SW480 (cell line): ENCODE measurements at regions not wholly inside any gene's neighbourhood (a gene's known extent, or its start where the extent isn't known, plus 50 kb on each side); places are given as distances from the start of the nearest gene placed in this dataset.
A peak's percentile ranks its signal among the peaks of the same experiment; 100 is the strongest.
"Not testable (repeated sequence)": the region's sequence is repeated elsewhere in the genome, so short reads cannot be mapped to it uniquely, and the experiment has no call there.

Source experiments
- DNase-seq: peaks from one replicate; pipeline ENCODE4 v3.0.0-alpha.2; 2016; ENCODE audit warnings: low spot score

- no peak for DNase-seq
These were observed 108.0 kb upstream of the CACHD1 start for GRCh38 chr1:64361974-64362373.

GRCh38 chr1:64363111-64363510, 106.8 kb upstream of the CACHD1 start:
- DNase-seq = no peak

- no peak for DNase-seq
These were observed 106.3 kb upstream of the CACHD1 start for GRCh38 chr1:64363616-64364015.

- no peak for DNase-seq
These were observed 103.1 kb upstream of the CACHD1 start for GRCh38 chr1:64366821-64367220.

GRCh38 chr1:64368344-64368743, 101.6 kb upstream of the CACHD1 start:
- no peak for DNase-seq

GRCh38 chr1:64378826-64379225, 91.1 kb upstream of the CACHD1 start:
- peak; percentile 24 for DNase-seq

- DNase-seq = no peak
These were observed 82.3 kb upstream of the CACHD1 start for GRCh38 chr1:64387389-64388285.

GRCh38 chr1:64388336-64388735, 81.6 kb upstream of the CACHD1 start:
- DNase-seq = no peak

GRCh38 chr1:64392109-64392508, 77.8 kb upstream of the CACHD1 start:
- DNase-seq = no peak

- no peak for DNase-seq
These were observed 76.1 kb upstream of the CACHD1 start for GRCh38 chr1:64393790-64394189.

GRCh38 chr1:64396817-64397216, 73.1 kb upstream of the CACHD1 start:
- DNase-seq = no peak

- no peak for DNase-seq
These were observed 72.4 kb upstream of the CACHD1 start for GRCh38 chr1:64397541-64397940.

GRCh38 chr1:64398936-64399335, 71.0 kb upstream of the CACHD1 start:
- DNase-seq = no peak

GRCh38 chr1:64401285-64401684, 68.6 kb upstream of the CACHD1 start:
- DNase-seq = no peak

- no peak for DNase-seq
These were observed 66.6 kb upstream of the CACHD1 start for GRCh38 chr1:64403331-64403730.

- DNase-seq = no peak
These were observed 65.7 kb upstream of the CACHD1 start for GRCh38 chr1:64404202-64404601.

GRCh38 chr1:64405833-64406232, 64.1 kb upstream of the CACHD1 start:
- no peak for DNase-seq

- no peak for DNase-seq
These were observed 59.7 kb upstream of the CACHD1 start for GRCh38 chr1:64410217-64410616.

GRCh38 chr1:64414855-64415546, 54.9 kb upstream of the CACHD1 start:
- DNase-seq = not testable (repeated sequence)

GRCh38 chr1:64417803-64418202, 52.1 kb upstream of the CACHD1 start:
- DNase-seq = no peak
